Keratinocyte (primary cell): ENCODE measurements at regions not wholly inside any gene's neighbourhood (a gene's known extent, or its start where the extent isn't known, plus 50 kb on each side); places are given as distances from the start of the nearest gene placed in this dataset.
A peak's percentile ranks its signal among the peaks of the same experiment; 100 is the strongest.

Source experiments
- DNase-seq: peaks from one replicate; pipeline ENCODE4 v3.0.0-alpha.2; 2011; ENCODE audit warnings: low read depth, missing footprints, low spot score
- FAIRE-seq: peaks from 2 replicates; lab custom pipeline; 2011; peaks lifted over from hg19 to GRCh38; lab: Jason Lieb, UNC
- H2AFZ ChIP-seq: 2 replicates; pipeline ENCODE4 v1.6.0; 2012; ENCODE audit warnings: low read length, control low read depth, inconsistent platforms; ENCODE audit not compliant: control insufficient read depth
- H3K27ac ChIP-seq: 2 replicates; pipeline ENCODE4 v1.5.1; 2011; ENCODE audit warnings: low read length; ENCODE audit not compliant: control insufficient read depth, insufficient read depth
- H3K27me3 ChIP-seq: 3 replicates; pipeline ENCODE4 v1.6.0; 2011; ENCODE audit warnings: low read length; ENCODE audit not compliant: control insufficient read depth, insufficient read depth; ENCODE audit errors: extremely low read depth
- H3K36me3 ChIP-seq, 2 experiments: 2 replicates in 1 of 2; 3 replicates in 1 of 2; pipeline ENCODE4 v1.5.1; 2011; ENCODE audit warnings: low read length in 2 of 2, mild to moderate bottlenecking in 1 of 2; ENCODE audit not compliant: control insufficient read depth in 2 of 2, insufficient read depth in 2 of 2; ENCODE audit errors: extremely low read depth in 1 of 2
- H3K4me1 ChIP-seq: 3 replicates; pipeline ENCODE4 v1.5.1; 2011; ENCODE audit warnings: low read length; ENCODE audit not compliant: control insufficient read depth, insufficient read depth; ENCODE audit errors: extremely low read depth
- H3K4me2 ChIP-seq: 3 replicates; pipeline ENCODE4 v1.6.0; 2011; ENCODE audit warnings: low read depth, low read length; ENCODE audit not compliant: control insufficient read depth, insufficient read depth; ENCODE audit errors: extremely low read depth
- H3K4me3 ChIP-seq, 3 experiments: fragments of 200-600 bp in 1 of 3; sonication (generic) in 1 of 3; 2 replicates in 2 of 3; 3 replicates in 1 of 3; pipeline ENCODE4 v1.5.1; 2011 to 2016; ENCODE audit warnings: low read length in 3 of 3, mild to moderate bottlenecking in 3 of 3, control low read depth in 2 of 3, inconsistent platforms in 1 of 3, low read depth in 1 of 3, mixed read lengths in 1 of 3, mixed run types in 1 of 3, moderate library complexity in 1 of 3; ENCODE audit not compliant: control insufficient read depth in 2 of 3, insufficient read depth in 2 of 3; ENCODE audit errors: extremely low read depth in 1 of 3
- H3K79me2 ChIP-seq: 2 replicates; pipeline ENCODE4 v1.6.0; 2012; ENCODE audit warnings: low read length; ENCODE audit not compliant: control insufficient read depth, insufficient read depth
- H3K9ac ChIP-seq: 3 replicates; pipeline ENCODE4 v1.6.0; 2011; ENCODE audit warnings: low read length; ENCODE audit not compliant: control insufficient read depth, insufficient read depth; ENCODE audit errors: extremely low read depth
- H3K9me1 ChIP-seq: 3 replicates; pipeline ENCODE4 v1.6.0; 2011; ENCODE audit warnings: low read length; ENCODE audit not compliant: control insufficient read depth, insufficient read depth; ENCODE audit errors: extremely low read depth
- H3K9me3 ChIP-seq: 2 replicates; pipeline ENCODE4 v1.5.1; 2012; ENCODE audit warnings: low read depth, low read length; ENCODE audit not compliant: control insufficient read depth
- H4K20me1 ChIP-seq: 3 replicates; pipeline ENCODE4 v1.6.0; 2011; ENCODE audit warnings: low read length; ENCODE audit not compliant: control insufficient read depth, insufficient read depth; ENCODE audit errors: extremely low read depth
- CTCF ChIP-seq, 3 experiments: IDR thresholded peaks in 1 of 3; conservative IDR thresholded peaks in 1 of 3; optimal IDR thresholded peaks in 1 of 3; 2 replicates in 2 of 3; 3 replicates in 1 of 3; pipeline versions ENCODE3 to v1.5.1; 2011; ENCODE audit warnings: low read length in 3 of 3, mild to moderate bottlenecking in 3 of 3, moderate library complexity in 2 of 3, control low read depth in 1 of 3, inconsistent platforms in 1 of 3; ENCODE audit not compliant: insufficient read depth in 2 of 3; ENCODE audit errors: extremely low read depth in 1 of 3
- EZH2 ChIP-seq: IDR thresholded peaks from one replicate; pipeline ENCODE4 v1.6.1; 2012; ENCODE audit warnings: inconsistent platforms, mild to moderate bottlenecking, low read length, moderate library complexity
- dilution Hi-C: fragments of 300-500 bp; cut with MboI; formaldehyde crosslinking; loops from one replicate; pipeline ENCODE4 v1.7.0; 2020; ENCODE audit warnings: low sequenced_read_pairs; ENCODE audit not compliant: extremely low pct_ligation_motif_present

GRCh38 chr2:220697011-220697410 lies 875.1 kb downstream of the EPHA4 start:
- no peak overlapping the region for H3K4me2 ChIP-seq
- H3K9ac ChIP-seq: no peak overlapping the region
- H4K20me1 ChIP-seq: no peaks in the 10 kb centered on the region
- FAIRE-seq (no peak), DNase-seq (no peak)
- no peaks in the 10 kb centered on the region for H3K79me2 ChIP-seq
- H3K9me1 ChIP-seq: no peaks in the 10 kb centered on the region
- no peaks in the 10 kb centered on the region for H3K27me3 ChIP-seq
- peaks cover 4% of the 10 kb centered on the region for H3K9me3 ChIP-seq
- dilution Hi-C loops: no loop called here
- H3K4me3 ChIP-seq: no peak overlapping the region
- H3K36me3 ChIP-seq: no peaks in the 10 kb centered on the region
- no peaks in the 10 kb centered on the region for H3K4me1 ChIP-seq
- H3K27ac ChIP-seq: no peak overlapping the region
- no peak for TF ChIP-seq EZH2
- H2AFZ ChIP-seq: no peak overlapping the region

DNA sequence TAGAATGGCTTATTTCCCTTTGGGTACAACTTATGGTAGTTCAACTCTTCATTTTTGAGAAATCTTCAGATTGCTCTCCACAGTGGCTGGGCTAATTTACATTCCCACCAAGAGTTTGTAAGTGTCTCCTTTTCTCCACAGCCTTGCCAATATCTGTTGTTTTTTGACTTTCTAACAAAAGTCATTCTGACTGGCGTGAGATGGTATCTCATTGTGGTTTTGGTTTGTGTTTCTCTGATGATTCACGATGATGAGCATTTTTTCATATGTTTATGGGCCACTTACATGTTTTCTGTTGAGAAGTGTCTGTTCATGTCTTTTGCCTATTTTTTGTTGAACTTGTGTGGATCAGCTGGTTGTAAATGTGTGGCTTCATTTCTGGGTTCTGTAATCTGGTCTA lies 871.0 kb downstream of the EPHA4 start:
- H3K4me2 ChIP-seq: no peak overlapping the region
- no peaks in the 10 kb centered on the region for H3K36me3 ChIP-seq
- H3K9ac ChIP-seq: no peak overlapping the region
- no peak overlapping the region for H3K4me3 ChIP-seq
- DNase-seq (no peak), FAIRE-seq (no peak)
- no peaks in the 10 kb centered on the region for H4K20me1 ChIP-seq
- no peak overlapping the region for H3K27ac ChIP-seq
- no peaks in the 10 kb centered on the region for H3K9me1 ChIP-seq
- peaks cover 4% of the 10 kb centered on the region for H3K9me3 ChIP-seq
- H3K79me2 ChIP-seq: no peaks in the 10 kb centered on the region
- TF ChIP-seq EZH2 (no peak), CTCF (optimal IDR thresholded peaks at IDR 0.05 in 1 of 3, IDR thresholded peaks at IDR 0.05 in 1 of 3, conservative IDR thresholded peaks at IDR 0.05 in 1 of 3; ENCODE audit: extremely low read depth in 1 of 3, insufficient read depth in 2 of 3, low read length in 3 of 3) (no peak)
- dilution Hi-C loops: no loop called here
- H2AFZ ChIP-seq: no peak overlapping the region
- no peaks in the 10 kb centered on the region for H3K4me1 ChIP-seq
- H3K27me3 ChIP-seq: no peaks in the 10 kb centered on the region

DNA sequence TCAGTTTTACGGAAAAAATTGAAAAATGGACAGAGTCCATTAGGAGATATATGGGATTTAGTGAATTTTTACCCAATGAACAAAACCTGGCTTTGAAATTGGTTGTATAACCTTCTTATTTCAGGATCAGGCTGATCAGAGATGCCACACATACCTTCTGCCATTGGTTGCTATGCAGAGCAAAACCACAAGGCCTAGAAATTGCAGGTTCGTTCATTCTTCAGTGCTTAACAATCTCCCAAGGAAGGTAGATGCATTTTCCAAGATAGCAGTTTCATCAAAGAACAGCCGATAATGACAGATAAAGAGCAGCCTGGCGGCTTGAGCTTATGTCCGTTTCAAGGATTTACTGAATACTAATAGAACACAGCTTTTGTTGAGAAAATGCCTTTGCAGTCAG lies 868.8 kb downstream of the EPHA4 start:
- no peaks in the 10 kb centered on the region for H4K20me1 ChIP-seq
- H3K9me3 ChIP-seq: peaks cover 4% of the 10 kb centered on the region
- no peaks in the 10 kb centered on the region for H3K79me2 ChIP-seq
- H3K36me3 ChIP-seq: no peaks in the 10 kb centered on the region
- H3K9ac ChIP-seq: no peak overlapping the region
- no peak overlapping the region for H3K4me2 ChIP-seq
- no peak overlapping the region for H3K27ac ChIP-seq
- H3K4me3 ChIP-seq: no peak overlapping the region
- no peaks in the 10 kb centered on the region for H3K27me3 ChIP-seq
- DNase-seq (no peak), FAIRE-seq (peak; percentile 26)
- no peaks in the 10 kb centered on the region for H3K4me1 ChIP-seq
- TF ChIP-seq CTCF (optimal IDR thresholded peaks at IDR 0.05 in 1 of 3, IDR thresholded peaks at IDR 0.05 in 1 of 3, conservative IDR thresholded peaks at IDR 0.05 in 1 of 3; ENCODE audit: extremely low read depth in 1 of 3, insufficient read depth in 2 of 3, low read length in 3 of 3) (no peak), EZH2 (no peak)
- H2AFZ ChIP-seq: no peak overlapping the region
- dilution Hi-C loops: no loop called here
- H3K9me1 ChIP-seq: no peaks in the 10 kb centered on the region
